Progenitor cell of endocrine pancreas (in vitro differentiated cells): ENCODE measurements at regions not wholly inside any gene's neighbourhood (a gene's known extent, or its start where the extent isn't known, plus 50 kb on each side); places are given as distances from the start of the nearest gene placed in this dataset.

Experiments
- DNase-seq: peaks from one replicate; pipeline ENCODE4 v3.0.0; 2021; ENCODE audit warnings: low spot score; ENCODE audit not compliant: unreplicated experiment
- H3K27ac Mint-ChIP-seq: 2 replicates; pipeline ENCODE4 v1.8.0; 2021; ENCODE audit warnings: mild to moderate bottlenecking, moderate library complexity, mixed read lengths
- H3K27me3 Mint-ChIP-seq: 2 replicates; pipeline ENCODE4 v1.8.0; 2021; ENCODE audit warnings: mixed read lengths
- H3K36me3 Mint-ChIP-seq: 2 replicates; pipeline ENCODE4 v1.8.0; 2022; ENCODE audit warnings: mixed read lengths; ENCODE audit not compliant: insufficient read depth
- H3K4me1 Mint-ChIP-seq: 2 replicates; pipeline ENCODE4 v1.8.0; 2021; ENCODE audit warnings: low read depth, mixed read lengths
- H3K4me3 Mint-ChIP-seq: 2 replicates; pipeline ENCODE4 v1.8.0; 2021; ENCODE audit warnings: low read depth, mild to moderate bottlenecking, moderate library complexity, mixed read lengths
- H3K9me3 Mint-ChIP-seq: 2 replicates; pipeline ENCODE4 v1.8.0; 2021; ENCODE audit warnings: low read depth, mixed read lengths
- TF ChIP-seq, protein P1 (sequence below): fragments of 200-600 bp; sonication (generic); IDR thresholded peaks from one replicate; pipeline ENCODE4 v1.5.0; 2021; ENCODE audit warnings: antibody characterized with exemption, mild to moderate bottlenecking; ENCODE audit not compliant: unreplicated experiment

DNA sequence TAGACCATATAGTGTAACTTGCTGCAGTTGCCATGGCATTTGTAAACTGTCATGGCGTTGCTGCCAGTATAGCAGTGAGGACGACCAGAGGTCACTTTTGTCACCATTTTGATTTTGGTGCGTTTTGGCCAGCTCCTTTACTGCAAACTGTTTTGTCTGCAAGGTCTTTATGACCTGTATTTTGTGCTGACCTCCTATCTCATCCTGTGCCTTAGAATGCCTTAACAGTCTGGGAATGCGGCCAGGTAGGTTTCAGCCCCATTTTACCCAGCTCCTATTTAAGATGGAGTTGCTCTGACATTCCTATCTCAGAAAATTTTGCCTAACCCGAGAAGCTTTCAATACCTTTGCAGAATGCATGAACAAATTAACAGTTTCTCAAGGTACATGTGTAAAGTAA is 914.4 kb upstream of the ACO1 start:
- Mint-ChIP-seq H3K4me1 (peaks cover 6% of the 10 kb centered on the region), H3K27me3 (no peaks in the 10 kb centered on the region), H3K36me3 (peaks cover 3% of the 10 kb centered on the region), H3K27ac (no peak overlapping the region), H3K9me3 (peaks cover 4% of the 10 kb centered on the region), H3K4me3 (no peak overlapping the region)
- TF ChIP-seq, protein P1, sequence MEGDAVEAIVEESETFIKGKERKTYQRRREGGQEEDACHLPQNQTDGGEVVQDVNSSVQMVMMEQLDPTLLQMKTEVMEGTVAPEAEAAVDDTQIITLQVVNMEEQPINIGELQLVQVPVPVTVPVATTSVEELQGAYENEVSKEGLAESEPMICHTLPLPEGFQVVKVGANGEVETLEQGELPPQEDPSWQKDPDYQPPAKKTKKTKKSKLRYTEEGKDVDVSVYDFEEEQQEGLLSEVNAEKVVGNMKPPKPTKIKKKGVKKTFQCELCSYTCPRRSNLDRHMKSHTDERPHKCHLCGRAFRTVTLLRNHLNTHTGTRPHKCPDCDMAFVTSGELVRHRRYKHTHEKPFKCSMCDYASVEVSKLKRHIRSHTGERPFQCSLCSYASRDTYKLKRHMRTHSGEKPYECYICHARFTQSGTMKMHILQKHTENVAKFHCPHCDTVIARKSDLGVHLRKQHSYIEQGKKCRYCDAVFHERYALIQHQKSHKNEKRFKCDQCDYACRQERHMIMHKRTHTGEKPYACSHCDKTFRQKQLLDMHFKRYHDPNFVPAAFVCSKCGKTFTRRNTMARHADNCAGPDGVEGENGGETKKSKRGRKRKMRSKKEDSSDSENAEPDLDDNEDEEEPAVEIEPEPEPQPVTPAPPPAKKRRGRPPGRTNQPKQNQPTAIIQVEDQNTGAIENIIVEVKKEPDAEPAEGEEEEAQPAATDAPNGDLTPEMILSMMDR = no peak
- DNase-seq = no peak

DNA sequence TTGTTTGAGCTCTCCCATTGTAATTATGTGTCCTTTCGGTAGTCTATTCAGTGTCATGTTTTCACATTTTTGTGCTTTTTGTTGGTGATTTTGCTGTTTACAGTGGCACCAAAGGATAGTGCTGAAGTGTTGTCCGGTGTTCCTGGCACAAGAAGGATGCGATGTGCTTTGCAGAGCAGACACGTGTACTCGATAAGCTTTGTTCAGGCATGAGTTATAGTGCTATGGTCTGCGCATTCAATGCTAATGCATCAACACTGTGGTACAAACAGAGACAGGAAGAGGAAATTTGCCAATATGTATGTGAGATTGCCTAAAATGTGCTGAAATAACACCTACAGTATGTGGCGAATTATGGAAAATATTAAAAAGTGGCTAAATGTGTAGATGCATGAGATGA is 913.4 kb upstream of the ACO1 start:
- H3K27ac Mint-ChIP-seq = no peak overlapping the region
- TF ChIP-seq, protein P1 = no peak

DNA sequence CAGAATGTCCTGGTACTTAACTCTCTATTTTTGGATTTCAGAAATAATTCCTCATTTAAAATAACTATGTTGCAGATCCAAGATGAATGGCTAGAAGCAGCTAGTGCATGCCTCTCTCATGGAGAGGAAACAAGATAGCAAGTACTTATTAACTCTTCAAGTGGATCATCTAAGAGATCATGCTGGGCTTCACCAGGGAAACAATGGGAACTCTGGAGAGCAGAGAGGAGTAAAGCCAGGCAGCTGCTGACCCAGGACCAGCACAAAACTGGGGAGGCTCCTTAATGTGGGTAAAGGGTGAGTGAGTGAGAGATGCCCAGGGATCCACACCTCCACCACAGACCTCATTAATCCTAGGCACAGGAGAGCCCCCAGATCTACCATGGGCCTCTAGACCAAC is 897.8 kb upstream of the ACO1 start:
- no peaks in the 10 kb centered on the region for H3K27me3 Mint-ChIP-seq
- DNase-seq = no peak
- H3K4me1 Mint-ChIP-seq = no peaks in the 10 kb centered on the region
- no peaks in the 10 kb centered on the region for H3K36me3 Mint-ChIP-seq
- no peak overlapping the region for H3K4me3 Mint-ChIP-seq
- H3K27ac Mint-ChIP-seq = no peak overlapping the region
- TF ChIP-seq, protein P1 = no peak
- no peaks in the 10 kb centered on the region for H3K9me3 Mint-ChIP-seq

More for the DNA sequence above, 913.4 kb upstream of the ACO1 start:
- H3K36me3 Mint-ChIP-seq = peaks cover 3% of the 10 kb centered on the region
- H3K9me3 Mint-ChIP-seq = peaks cover 4% of the 10 kb centered on the region
- DNase-seq = no peak
- H3K4me1 Mint-ChIP-seq = peaks cover 6% of the 10 kb centered on the region
- H3K4me3 Mint-ChIP-seq = no peak overlapping the region
- H3K27me3 Mint-ChIP-seq = no peaks in the 10 kb centered on the region

DNA sequence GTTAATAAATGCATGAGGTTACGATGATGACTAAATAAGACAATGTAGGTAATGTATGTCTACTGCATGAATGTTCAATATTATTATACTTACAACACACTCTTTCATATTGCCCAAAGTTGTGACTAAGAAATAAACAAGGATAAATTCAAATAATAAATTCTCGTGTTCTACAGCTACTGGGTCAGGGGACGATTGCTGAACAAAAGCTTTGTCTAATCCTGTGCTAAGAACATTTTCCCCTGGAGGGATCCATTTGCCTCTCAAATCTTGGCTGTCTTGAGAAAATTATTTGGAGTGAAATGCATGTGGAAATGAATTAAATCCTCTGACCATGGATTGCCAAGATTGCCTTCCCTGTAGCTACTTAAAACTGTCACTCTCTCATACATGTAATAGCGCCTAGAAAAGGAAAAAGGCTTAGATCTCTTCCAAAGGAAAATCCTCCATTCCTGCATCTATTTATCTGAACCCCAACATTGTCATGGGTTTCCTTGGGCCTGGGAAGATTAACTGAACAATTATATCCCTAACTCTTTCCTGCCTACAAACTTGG is 893.8 kb upstream of the ACO1 start:
- Mint-ChIP-seq H3K9me3 (no peaks in the 10 kb centered on the region), H3K27ac (no peak overlapping the region), H3K36me3 (no peaks in the 10 kb centered on the region), H3K4me1 (no peaks in the 10 kb centered on the region), H3K4me3 (no peak overlapping the region), H3K27me3 (no peaks in the 10 kb centered on the region)
- DNase-seq = no peak
- TF ChIP-seq, protein P1 = no peak

DNA sequence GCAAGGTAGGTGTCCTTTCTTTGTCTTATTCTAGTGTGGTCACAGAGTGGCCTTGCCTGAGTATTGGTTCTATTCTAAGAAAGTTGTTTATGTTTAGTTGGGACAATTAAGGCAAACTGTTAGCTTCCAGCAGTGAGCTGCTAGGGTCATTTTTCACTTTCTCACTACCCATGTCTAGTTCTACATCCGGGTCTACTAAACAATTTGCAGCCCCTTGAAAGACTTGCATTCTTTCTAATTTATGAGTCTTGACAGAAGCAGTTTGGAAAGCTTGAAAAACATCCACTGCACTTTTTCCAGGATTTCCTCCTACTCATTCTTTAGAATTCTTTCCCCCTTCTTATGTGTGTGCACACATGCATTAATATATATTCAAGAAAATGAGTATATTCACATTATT is 892.2 kb upstream of the ACO1 start:
- TF ChIP-seq, protein P1 = no peak
- H3K27me3 Mint-ChIP-seq = no peaks in the 10 kb centered on the region
- no peak overlapping the region for H3K27ac Mint-ChIP-seq
- DNase-seq = no peak
- peaks cover 9% of the 10 kb centered on the region for H3K9me3 Mint-ChIP-seq
- H3K36me3 Mint-ChIP-seq = peaks cover 2% of the 10 kb centered on the region
- H3K4me1 Mint-ChIP-seq = no peaks in the 10 kb centered on the region
- H3K4me3 Mint-ChIP-seq = no peak overlapping the region
